ENCODE measurements at regions not wholly inside any gene's neighbourhood (a gene's known extent, or its start where the extent isn't known, plus 50 kb on each side); places are given as distances from the start of the nearest gene placed in this dataset.

DNA sequence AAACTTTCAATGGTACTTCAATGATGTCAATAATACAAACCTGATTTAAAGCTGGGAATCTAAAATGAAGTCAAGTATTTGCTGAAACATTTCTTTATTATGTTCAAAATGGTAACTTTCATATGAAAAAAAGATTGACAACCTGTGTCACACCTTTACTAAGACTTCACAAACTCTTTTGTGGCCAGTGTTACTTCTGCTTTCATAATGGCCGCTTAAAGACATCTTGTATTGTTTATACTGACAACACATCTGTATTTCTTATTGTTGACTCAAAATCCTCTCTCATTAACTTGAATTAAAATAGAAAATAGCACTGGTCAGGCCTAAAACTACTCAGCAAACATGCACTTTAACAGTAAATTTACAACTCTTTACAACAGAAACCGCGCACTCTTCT is 312.3 kb upstream of the CNTN6 start:
- TF ChIP-seq POLR2A (IDR thresholded peaks at IDR 0.05), result no peak
- TF ChIP-seq, protein P1, sequence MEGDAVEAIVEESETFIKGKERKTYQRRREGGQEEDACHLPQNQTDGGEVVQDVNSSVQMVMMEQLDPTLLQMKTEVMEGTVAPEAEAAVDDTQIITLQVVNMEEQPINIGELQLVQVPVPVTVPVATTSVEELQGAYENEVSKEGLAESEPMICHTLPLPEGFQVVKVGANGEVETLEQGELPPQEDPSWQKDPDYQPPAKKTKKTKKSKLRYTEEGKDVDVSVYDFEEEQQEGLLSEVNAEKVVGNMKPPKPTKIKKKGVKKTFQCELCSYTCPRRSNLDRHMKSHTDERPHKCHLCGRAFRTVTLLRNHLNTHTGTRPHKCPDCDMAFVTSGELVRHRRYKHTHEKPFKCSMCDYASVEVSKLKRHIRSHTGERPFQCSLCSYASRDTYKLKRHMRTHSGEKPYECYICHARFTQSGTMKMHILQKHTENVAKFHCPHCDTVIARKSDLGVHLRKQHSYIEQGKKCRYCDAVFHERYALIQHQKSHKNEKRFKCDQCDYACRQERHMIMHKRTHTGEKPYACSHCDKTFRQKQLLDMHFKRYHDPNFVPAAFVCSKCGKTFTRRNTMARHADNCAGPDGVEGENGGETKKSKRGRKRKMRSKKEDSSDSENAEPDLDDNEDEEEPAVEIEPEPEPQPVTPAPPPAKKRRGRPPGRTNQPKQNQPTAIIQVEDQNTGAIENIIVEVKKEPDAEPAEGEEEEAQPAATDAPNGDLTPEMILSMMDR (IDR thresholded peaks at IDR 0.05), result no peak

Measured in right lobe of liver (tissue), 4 donors.